SK-N-SH (cell line): ENCODE measurements at regions not wholly inside any gene's neighbourhood (a gene's known extent, or its start where the extent isn't known, plus 50 kb on each side); places are given as distances from the start of the nearest gene placed in this dataset.
"Not testable (repeated sequence)": the region's sequence is repeated elsewhere in the genome, so short reads cannot be mapped to it uniquely, and the experiment has no call there.

ENCODE experiments used
- CTCF ChIA-PET: fragments of 300-600, 350-600 bp; formaldehyde crosslinking; extraction: SDS; loops from one replicate; lab custom pipeline; 2021; lab: Yijun Ruan, JAX
- POLR2A ChIA-PET: fragments of 350-600 bp; sonication (Branson Sonifier 250); formaldehyde crosslinking; extraction: SDS; loops from one replicate; lab custom pipeline; 2020; ENCODE audit warnings: antibody characterized with exemption, inconsistent platforms; lab: Yijun Ruan, JAX
- DNase-seq: peaks from one replicate; pipeline ENCODE4 v3.0.0; 2012
- H2AFZ ChIP-seq: fragments of 200-600 bp; sonication (generic); 2 replicates; pipeline ENCODE4 v1.8.1; 2016; ENCODE audit warnings: antibody characterized with exemption, mild to moderate bottlenecking, low read depth
- H3F3A ChIP-seq: fragments of 200-600 bp; sonication (generic); replicated peaks from 2 replicates; pipeline ENCODE3; 2016; ENCODE audit warnings: antibody characterized with exemption, mild to moderate bottlenecking; ENCODE audit not compliant: insufficient read depth
- H3K27ac ChIP-seq, 2 experiments: fragments of 200-500 bp in 1 of 2; fragments of 200-600 bp in 1 of 2; sonication (Bioruptor generic) in 1 of 2; sonication (generic), shearing (Covaris generic) in 1 of 2; 2 replicates each; pipeline versions ENCODE4 v1.5.1 to v1.6.1; 2014 to 2016; ENCODE audit warnings: low read depth in 2 of 2, inconsistent platforms in 1 of 2, low read length in 1 of 2, mild to moderate bottlenecking in 1 of 2, mixed read lengths in 1 of 2
- H3K27me3 ChIP-seq: fragments of 200-600 bp; sonication (generic), shearing (Covaris generic); 2 replicates; pipeline ENCODE4 v1.6.1; 2016; ENCODE audit warnings: mixed run types; ENCODE audit not compliant: insufficient read depth
- H3K36me3 ChIP-seq, 2 experiments: fragments of 200-500 bp in 1 of 2; fragments of 200-600 bp in 1 of 2; sonication (Bioruptor generic) in 1 of 2; sonication (generic) in 1 of 2; replicated peaks in 1 of 2; 2 replicates each; pipeline versions ENCODE3 to v1.5.1; 2014 to 2016; ENCODE audit warnings: low read length in 1 of 2, mild to moderate bottlenecking in 1 of 2; ENCODE audit not compliant: insufficient read depth in 2 of 2, control insufficient read depth in 1 of 2
- H3K4me1 ChIP-seq, 2 experiments: fragments of 200-500 bp in 1 of 2; fragments of 200-600 bp in 1 of 2; sonication (Bioruptor generic) in 1 of 2; sonication (generic), shearing (Covaris generic) in 1 of 2; 2 replicates each; pipeline versions ENCODE4 v1.5.1 to v1.6.1; 2014 to 2016; ENCODE audit warnings: low read depth in 1 of 2, low read length in 1 of 2, mixed run types in 1 of 2; ENCODE audit not compliant: insufficient read depth in 2 of 2, control insufficient read depth in 1 of 2
- H3K4me2 ChIP-seq: fragments of 200-600 bp; sonication (generic), shearing (Covaris generic); 2 replicates; pipeline ENCODE4 v1.6.1; 2017; ENCODE audit warnings: mixed run types
- H3K4me3 ChIP-seq, 2 experiments: fragments of 200-500 bp in 1 of 2; fragments of 200-600 bp in 1 of 2; sonication (Bioruptor generic) in 1 of 2; sonication (generic), shearing (Covaris generic) in 1 of 2; 2 replicates each; pipeline versions ENCODE4 v1.5.1 to v1.8.1; 2014 to 2016; ENCODE audit warnings: low read depth in 2 of 2, inconsistent platforms in 1 of 2, low read length in 1 of 2, mild to moderate bottlenecking in 1 of 2, mixed read lengths in 1 of 2, moderate library complexity in 1 of 2
- H3K79me2 ChIP-seq: fragments of 200-600 bp; sonication (generic); 2 replicates; pipeline ENCODE4 v1.8.1; 2017; ENCODE audit warnings: mild to moderate bottlenecking; ENCODE audit not compliant: insufficient read depth
- H3K9ac ChIP-seq: fragments of 200-600 bp; sonication (generic); 2 replicates; pipeline ENCODE4 v1.6.1; 2017; ENCODE audit warnings: mixed run types
- H3K9me2 ChIP-seq: fragments of 200-600 bp; sonication (generic); 2 replicates; pipeline ENCODE4 v1.6.1; 2017; ENCODE audit warnings: mixed run types
- H3K9me3 ChIP-seq: fragments of 200-600 bp; sonication (generic); 2 replicates; pipeline ENCODE4 v1.6.1; 2017; ENCODE audit warnings: mixed run types, mild to moderate bottlenecking, moderate library complexity
- H4K20me1 ChIP-seq: fragments of 200-600 bp; sonication (generic); 2 replicates; pipeline ENCODE4 v1.6.1; 2017; ENCODE audit warnings: mild to moderate bottlenecking, mixed run types; ENCODE audit not compliant: insufficient read depth
- EP300 ChIP-seq, 2 experiments: IDR thresholded peaks; 2 replicates each; pipeline versions ENCODE4 v1.4.0 to v1.6.1; 2012; ENCODE audit warnings: borderline replicate concordance in 1 of 2, low read depth in 1 of 2, low read length in 1 of 2
- EZH2phosphoT487 ChIP-seq: fragments of 200-600 bp; sonication (generic); IDR thresholded peaks from 2 replicates; pipeline ENCODE4 v1.6.1; 2017; ENCODE audit warnings: low read depth, mixed run types, mild to moderate bottlenecking, antibody characterized with exemption, moderate library complexity, borderline replicate concordance
- GABPA ChIP-seq: IDR thresholded peaks from 2 replicates; pipeline ENCODE4 v1.4.0; 2012; ENCODE audit warnings: low read depth, mild to moderate bottlenecking
- IRF3 ChIP-seq: fragments of 150-350 bp; IDR thresholded peaks from 2 replicates; pipeline ENCODE4 v1.6.1; 2016; ENCODE audit warnings: mild to moderate bottlenecking, low read depth, low read length
- JUND ChIP-seq: IDR thresholded peaks from 2 replicates; pipeline ENCODE4 v1.4.0; 2012
- MXI1 ChIP-seq: IDR thresholded peaks from 2 replicates; pipeline ENCODE4 v1.6.1; 2012; ENCODE audit warnings: mild to moderate bottlenecking, low read depth, low read length, improper control_type of control experiment
- POLR2AphosphoS5 ChIP-seq: IDR thresholded peaks from 2 replicates; pipeline ENCODE4 v1.6.1; 2012; ENCODE audit warnings: low read depth, low read length
- RAD21 ChIP-seq: IDR thresholded peaks from 2 replicates; pipeline ENCODE4 v1.6.1; 2012; ENCODE audit warnings: mild to moderate bottlenecking, low read length
- RCOR1 ChIP-seq: fragments of 150-350 bp; IDR thresholded peaks from 2 replicates; pipeline ENCODE4 v1.6.1; 2017; ENCODE audit warnings: antibody characterized with exemption, low read length
- RXRA ChIP-seq: IDR thresholded peaks from 2 replicates; pipeline ENCODE4 v1.4.0; 2012; ENCODE audit warnings: low read depth, mild to moderate bottlenecking, borderline replicate concordance
- SIN3A ChIP-seq: IDR thresholded peaks from 2 replicates; pipeline ENCODE4 v1.6.1; 2012; ENCODE audit warnings: low read depth, mild to moderate bottlenecking, low read length, moderate library complexity, borderline replicate concordance
- SMC3 ChIP-seq: IDR thresholded peaks from 2 replicates; pipeline ENCODE4 v1.6.1; 2012; ENCODE audit warnings: low read depth, low read length, improper control_type of control experiment
- TAF1 ChIP-seq: IDR thresholded peaks from 2 replicates; pipeline ENCODE4 v1.6.1; 2012; ENCODE audit warnings: low read depth, mild to moderate bottlenecking, low read length, moderate library complexity, borderline replicate concordance
- TCF12 ChIP-seq: IDR thresholded peaks from 2 replicates; pipeline ENCODE4 v1.4.0; 2012
- YY1 ChIP-seq: IDR thresholded peaks from 2 replicates; pipeline ENCODE4 v1.4.0; 2012; ENCODE audit warnings: low read depth, mild to moderate bottlenecking
- WGBS: methylation state at CpG from one replicate; pipeline ENCODE4 v1.1.6; 2017; ENCODE audit warnings: low lambda C conversion rate; 5-methylcytosine and 5-hydroxymethylcytosine counted together

GRCh38 chr21:20187028-20187427 is 811.2 kb upstream of the NCAM2 start:
- no peaks in the 10 kb centered on the region for H3K79me2 ChIP-seq
- H3F3A ChIP-seq = no peaks in the 10 kb centered on the region
- H3K27me3 ChIP-seq = no peaks in the 10 kb centered on the region
- CTCF ChIA-PET = no interaction called here
- POLR2A ChIA-PET = no interaction called here
- WGBS = 4% methylated on average over 2 of the region's 2 CpGs
- no peaks in the 10 kb centered on the region for H3K9me2 ChIP-seq
- no peak overlapping the region for H3K27ac ChIP-seq
- H3K4me1 ChIP-seq = no peaks in the 10 kb centered on the region
- no peaks in the 10 kb centered on the region for H3K9me3 ChIP-seq
- no peaks in the 10 kb centered on the region for H4K20me1 ChIP-seq
- H3K36me3 ChIP-seq = no peaks in the 10 kb centered on the region
- no peak overlapping the region for H2AFZ ChIP-seq
- TF ChIP-seq RAD21 = no peak
- no peak for TF ChIP-seq RCOR1
- TF ChIP-seq MXI1 = no peak
- no peak for TF ChIP-seq EP300 (IDR thresholded peaks at IDR 0.05; ENCODE audit: borderline replicate concordance in 1 of 2, low read depth in 1 of 2, low read length in 1 of 2)
- no peak for TF ChIP-seq SIN3A
- no peak for TF ChIP-seq SMC3
- TF ChIP-seq TCF12 = no peak
- no peak for DNase-seq
- H3K4me3 ChIP-seq = no peak overlapping the region
- no peak overlapping the region for H3K4me2 ChIP-seq
- H3K9ac ChIP-seq = no peak overlapping the region

GRCh38 chr21:20201323-20201722 is 796.9 kb upstream of the NCAM2 start:
- WGBS = 28% methylated on average over 3 of the region's 4 CpGs
- H3K9me2 ChIP-seq, H3K27me3 ChIP-seq, DNase-seq, H3K4me3 ChIP-seq, POLR2A ChIA-PET, CTCF ChIA-PET, H3K79me2 ChIP-seq, H3F3A ChIP-seq, H3K4me2 ChIP-seq, H3K27ac ChIP-seq, H3K36me3 ChIP-seq, H3K9ac ChIP-seq, H4K20me1 ChIP-seq, H3K4me1 ChIP-seq, H3K9me3 ChIP-seq, H2AFZ ChIP-seq: not testable (repeated sequence)

GRCh38 chr21:20207335-20207734 is 790.9 kb upstream of the NCAM2 start:
- ChIA-PET POLR2A (no interaction called here), CTCF (no interaction called here)
- H3K36me3 ChIP-seq = no peaks in the 10 kb centered on the region
- H3K4me3 ChIP-seq = no peak overlapping the region
- 0% methylated on average over 3 of the region's 3 CpGs for WGBS
- no peaks in the 10 kb centered on the region for H3K27me3 ChIP-seq
- no peak for DNase-seq
- H4K20me1 ChIP-seq = no peaks in the 10 kb centered on the region
- H3K79me2 ChIP-seq = no peaks in the 10 kb centered on the region
- TF ChIP-seq EP300 (IDR thresholded peaks at IDR 0.05; ENCODE audit: borderline replicate concordance in 1 of 2, low read depth in 1 of 2, low read length in 1 of 2) = no peak
- TF ChIP-seq RXRA = no peak
- no peak for TF ChIP-seq IRF3
- no peak for TF ChIP-seq JUND
- TF ChIP-seq POLR2AphosphoS5 = no peak
- no peak for TF ChIP-seq SMC3
- TF ChIP-seq RCOR1 = no peak
- TF ChIP-seq TAF1 = no peak
- TF ChIP-seq GABPA = no peak
- TF ChIP-seq YY1 = no peak
- TF ChIP-seq EZH2phosphoT487 = no peak
- no peak for TF ChIP-seq MXI1
- H3K4me1 ChIP-seq = no peaks in the 10 kb centered on the region
- no peaks in the 10 kb centered on the region for H3K9me2 ChIP-seq
- no peaks in the 10 kb centered on the region for H3F3A ChIP-seq
- H3K27ac ChIP-seq = no peak overlapping the region
- H3K9me3 ChIP-seq = peaks cover 7% of the 10 kb centered on the region; the same call in 1 of the 2 replicates
- no peak overlapping the region for H3K4me2 ChIP-seq
- no peak overlapping the region for H3K9ac ChIP-seq
- H2AFZ ChIP-seq = no peak overlapping the region
